Right lobe of liver (tissue), 6 donors: ENCODE measurements at regions not wholly inside any gene's neighbourhood (a gene's known extent, or its start where the extent isn't known, plus 50 kb on each side); places are given as distances from the start of the nearest gene placed in this dataset.

ENCODE experiments used
- ATAC-seq, 4 donors: fragments of 200-7000 bp; cut with Tn5 transposase; one replicate each; pipeline ENCODE4 v1.9.1; 2020; ENCODE audit warnings: mild to moderate bottlenecking in 4 of 4, moderate library complexity in 4 of 4
- DNase-seq, 3 donors: peaks; one replicate each; pipeline ENCODE4 v3.0.0-alpha.2; 2020
- H3K27ac ChIP-seq, 3 donors: fragments of 200-600 bp; one replicate each; pipeline ENCODE4 v1.8.0; 2022
- H3K27me3 ChIP-seq, 2 donors: fragments of 200-600 bp; one replicate each; pipeline ENCODE4 v1.8.0; 2022
- H3K36me3 ChIP-seq, 4 donors: fragments of 200-600 bp; sonication (generic) in 1 of 4; one replicate each; pipeline versions ENCODE4 v1.5.1 to v1.8.0; 2017 to 2022; ENCODE audit warnings: control low read depth in 1 of 4
- H3K4me1 ChIP-seq, 4 donors: fragments of 200-600 bp; sonication (generic) in 1 of 4; one replicate each; pipeline versions ENCODE4 v1.5.1 to v1.8.0; 2017 to 2022; ENCODE audit warnings: control low read depth in 1 of 4
- H3K4me3 ChIP-seq, 3 donors: fragments of 200-600 bp; one replicate each; pipeline ENCODE4 v1.8.0; 2022
- H3K9me3 ChIP-seq, 4 donors: fragments of 200-600 bp; sonication (generic) in 1 of 4; one replicate each; pipeline versions ENCODE4 v1.5.1 to v1.8.0; 2017 to 2022; ENCODE audit warnings: control low read depth in 1 of 4
- CTCF ChIP-seq, 4 donors: fragments of 200-600 bp in 3 of 4; fragments of 450-650 bp in 1 of 4; IDR thresholded peaks; one replicate each; pipeline versions ENCODE4 v1.5.1 to v1.8.0; 2016 to 2022; ENCODE audit warnings: antibody characterized with exemption in 4 of 4, mild to moderate bottlenecking in 2 of 4
- POLR2A ChIP-seq: fragments of 450-650 bp; IDR thresholded peaks from one replicate; pipeline ENCODE4 v1.6.1; 2017; ENCODE audit warnings: antibody characterized with exemption, mild to moderate bottlenecking
- WGBS: methylation state at CpG from one replicate; pipeline ENCODE4 v1.1.6; 2018; ENCODE audit warnings: low coverage, low lambda C conversion rate; ENCODE audit not compliant: insufficient coverage; ENCODE audit errors: missing lambda C conversion rate; 5-methylcytosine and 5-hydroxymethylcytosine counted together
- intact Hi-C, 2 donors: fragments of 100-400 bp; cut with DNase I; formaldehyde crosslinking; loops; one replicate each; pipeline versions ENCODE4 v1.11.2 to v1.14.1; 2022
- donor health status: DM: no; HTN: yes; CAD: no.
- donor health status: DM: no; HTN: no; CAD: no.
- donor health status: DM: no; HTN: no; CAD: no.
- donor health status: DM: no; HTN: yes; CAD: no.
- donor health status: DM: no; HTN: yes; CAD: no.

GRCh38 chr17:55668312-55668920 lies 54.2 kb downstream of the TMEM100 start:
- DNase-seq: no peak
- 46% methylated on average over 2 of the region's 3 CpGs for WGBS
- intact Hi-C loops: no loop called here
- Histone ChIP-seq H3K36me3 (no peaks in the 10 kb centered on the region), H3K27me3 (no peaks in the 10 kb centered on the region), H3K4me3 (no peak overlapping the region), H3K27ac (no peak overlapping the region), H3K9me3 (no peaks in the 10 kb centered on the region), H3K4me1 (no peaks in the 10 kb centered on the region)
- no peak for ATAC-seq
- TF ChIP-seq POLR2A: no peak
- no peak for TF ChIP-seq CTCF (IDR thresholded peaks at IDR 0.05)

- WGBS: 45% methylated on average over 2 of the region's 2 CpGs
- H3K27ac ChIP-seq: no peak overlapping the region
- ATAC-seq: no peak
These were observed 55.9 kb downstream of the TMEM100 start for GRCh38 chr17:55666806-55667205.

GRCh38 chr17:55664287-55664686 lies 58.4 kb downstream of the TMEM100 start:
- ATAC-seq: peak in 3 of 4 donors; percentile 17 to 38 (median 30)
- Histone ChIP-seq H3K4me1 (peaks cover 0 to 12% (median 0%) of the 10 kb centered on the region in 4 donors), H3K36me3 (no peaks in the 10 kb centered on the region), H3K27ac (no peak overlapping the region), H3K4me3 (no peak overlapping the region), H3K9me3 (no peaks in the 10 kb centered on the region), H3K27me3 (no peaks in the 10 kb centered on the region)
- WGBS: 57% methylated on average over 3 of the region's 3 CpGs
- intact Hi-C loops: no loop called here
- DNase-seq: no peak
- TF ChIP-seq POLR2A (no peak), CTCF (IDR thresholded peaks at IDR 0.05) (no peak)

More at GRCh38 chr17:55666806-55667205, 55.9 kb downstream of the TMEM100 start:
- no peaks in the 10 kb centered on the region for H3K36me3 ChIP-seq
- DNase-seq: no peak
- intact Hi-C loops: no loop called here
- no peak overlapping the region for H3K4me3 ChIP-seq
- no peaks in the 10 kb centered on the region for H3K4me1 ChIP-seq
- TF ChIP-seq POLR2A (no peak), CTCF (IDR thresholded peaks at IDR 0.05) (no peak)
- no peaks in the 10 kb centered on the region for H3K27me3 ChIP-seq
- no peaks in the 10 kb centered on the region for H3K9me3 ChIP-seq

GRCh38 chr17:55663400-55663799 lies 59.3 kb downstream of the TMEM100 start:
- H3K4me1 ChIP-seq: peaks cover 0 to 12% (median 0%) of the 10 kb centered on the region in 4 donors
- intact Hi-C loops: no loop called here
- no peaks in the 10 kb centered on the region for H3K36me3 ChIP-seq
- no peak for TF ChIP-seq CTCF (IDR thresholded peaks at IDR 0.05)
- TF ChIP-seq POLR2A: no peak
- no peaks in the 10 kb centered on the region for H3K27me3 ChIP-seq
- H3K27ac ChIP-seq: no peak overlapping the region
- ATAC-seq (no peak), DNase-seq (no peak)
- no peaks in the 10 kb centered on the region for H3K9me3 ChIP-seq
- no peak overlapping the region for H3K4me3 ChIP-seq
